Colonic mucosa (tissue), 4 donors: ENCODE measurements at regions not wholly inside any gene's neighbourhood (a gene's known extent, or its start where the extent isn't known, plus 50 kb on each side); places are given as distances from the start of the nearest gene placed in this dataset.
"Not testable (repeated sequence)": the region's sequence is repeated elsewhere in the genome, so short reads cannot be mapped to it uniquely, and the experiment has no call there.

ENCODE experiments used
- DNase-seq: peaks from one replicate; pipeline ENCODE4 v3.0.0-alpha.2; 2020
- H3K27ac ChIP-seq: fragments of 200-600 bp; one replicate; pipeline ENCODE4 v1.8.0; 2021
- H3K27me3 ChIP-seq: fragments of 200-600 bp; one replicate; pipeline ENCODE4 v1.8.0; 2021
- H3K36me3 ChIP-seq: fragments of 200-600 bp; one replicate; pipeline ENCODE4 v1.8.0; 2021
- H3K4me1 ChIP-seq: fragments of 200-600 bp; one replicate; pipeline ENCODE4 v1.8.0; 2021; ENCODE audit warnings: mild to moderate bottlenecking
- H3K4me3 ChIP-seq: fragments of 200-600 bp; one replicate; pipeline ENCODE4 v1.8.0; 2021
- H3K9ac ChIP-seq, 2 donors: one replicate each; pipeline ENCODE4 v1.7.0; 2013; ENCODE audit warnings: control low read depth in 2 of 2, low read depth in 2 of 2, low read length in 2 of 2
- H3K9me3 ChIP-seq: fragments of 200-600 bp; one replicate; pipeline ENCODE4 v1.8.0; 2021
- intact Hi-C: fragments of 100-400 bp; cut with DNase I; formaldehyde crosslinking; loops from one replicate; pipeline ENCODE4 v1.14.1; 2022
- TF ChIP-seq, protein P1 (sequence below): fragments of 200-600 bp; IDR thresholded peaks from one replicate; pipeline ENCODE4 v1.8.0; 2022; ENCODE audit warnings: antibody characterized with exemption, mild to moderate bottlenecking
- donor health status: healthy.
- donor health status: DM: no; HTN: no; CAD: no.
- donor health status: DM: no; HTN: no; CAD: no.

- H3K27me3 ChIP-seq = no peaks in the 10 kb centered on the region
- no peaks in the 10 kb centered on the region for H3K36me3 ChIP-seq
- no peak overlapping the region for H3K27ac ChIP-seq
- H3K9me3 ChIP-seq = no peaks in the 10 kb centered on the region
- intact Hi-C loops = no loop called here
- DNase-seq = no peak
- H3K4me1 ChIP-seq = no peaks in the 10 kb centered on the region
- TF ChIP-seq, protein P1, sequence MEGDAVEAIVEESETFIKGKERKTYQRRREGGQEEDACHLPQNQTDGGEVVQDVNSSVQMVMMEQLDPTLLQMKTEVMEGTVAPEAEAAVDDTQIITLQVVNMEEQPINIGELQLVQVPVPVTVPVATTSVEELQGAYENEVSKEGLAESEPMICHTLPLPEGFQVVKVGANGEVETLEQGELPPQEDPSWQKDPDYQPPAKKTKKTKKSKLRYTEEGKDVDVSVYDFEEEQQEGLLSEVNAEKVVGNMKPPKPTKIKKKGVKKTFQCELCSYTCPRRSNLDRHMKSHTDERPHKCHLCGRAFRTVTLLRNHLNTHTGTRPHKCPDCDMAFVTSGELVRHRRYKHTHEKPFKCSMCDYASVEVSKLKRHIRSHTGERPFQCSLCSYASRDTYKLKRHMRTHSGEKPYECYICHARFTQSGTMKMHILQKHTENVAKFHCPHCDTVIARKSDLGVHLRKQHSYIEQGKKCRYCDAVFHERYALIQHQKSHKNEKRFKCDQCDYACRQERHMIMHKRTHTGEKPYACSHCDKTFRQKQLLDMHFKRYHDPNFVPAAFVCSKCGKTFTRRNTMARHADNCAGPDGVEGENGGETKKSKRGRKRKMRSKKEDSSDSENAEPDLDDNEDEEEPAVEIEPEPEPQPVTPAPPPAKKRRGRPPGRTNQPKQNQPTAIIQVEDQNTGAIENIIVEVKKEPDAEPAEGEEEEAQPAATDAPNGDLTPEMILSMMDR = no peak
- H3K4me3 ChIP-seq = no peak overlapping the region
- no peak overlapping the region for H3K9ac ChIP-seq
Observed at GRCh38 chr1:188826800-188827199, 1650.9 kb downstream of the BRINP3 start.

DNA sequence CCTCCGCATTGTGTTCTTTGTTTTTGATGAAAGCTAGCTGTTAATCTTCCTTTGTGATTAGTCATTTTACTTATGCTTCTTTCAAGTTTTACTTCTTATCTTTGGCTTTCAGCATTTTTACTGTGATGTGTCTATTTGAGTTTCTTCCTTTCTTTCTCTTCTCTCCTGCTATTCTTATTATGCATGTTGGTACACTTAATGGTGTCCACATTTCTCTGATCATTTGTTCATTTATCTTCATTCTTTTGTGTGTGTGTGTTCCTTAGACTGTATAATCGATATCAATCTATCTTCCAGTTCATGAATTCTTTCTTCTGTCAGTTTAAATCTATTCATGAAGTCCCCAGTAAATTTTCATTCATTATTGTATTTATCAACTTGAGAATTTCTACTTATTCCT is 1650.3 kb downstream of the BRINP3 start:
- intact Hi-C loops = no loop called here
- no peaks in the 10 kb centered on the region for H3K27me3 ChIP-seq
- DNase-seq = no peak
- TF ChIP-seq, protein P1 = no peak
- no peaks in the 10 kb centered on the region for H3K9me3 ChIP-seq
- no peak overlapping the region for H3K27ac ChIP-seq
- H3K9ac ChIP-seq = no peak overlapping the region
- H3K4me1 ChIP-seq = no peaks in the 10 kb centered on the region
- H3K36me3 ChIP-seq = no peaks in the 10 kb centered on the region
- no peak overlapping the region for H3K4me3 ChIP-seq

GRCh38 chr1:188841111-188841696 is 1636.5 kb downstream of the BRINP3 start:
- H3K36me3 ChIP-seq, H3K27ac ChIP-seq, intact Hi-C loops, H3K4me3 ChIP-seq, H3K27me3 ChIP-seq, H3K4me1 ChIP-seq, H3K9ac ChIP-seq, H3K9me3 ChIP-seq, DNase-seq: not testable (repeated sequence)

GRCh38 chr1:188846468-188846867 is 1631.2 kb downstream of the BRINP3 start:
- Histone ChIP-seq H3K27me3 (no peaks in the 10 kb centered on the region), H3K27ac (no peak overlapping the region), H3K36me3 (no peaks in the 10 kb centered on the region), H3K4me3 (no peak overlapping the region), H3K9me3 (no peaks in the 10 kb centered on the region), H3K9ac (no peak overlapping the region), H3K4me1 (no peaks in the 10 kb centered on the region)
- intact Hi-C loops = no loop called here
- no peak for DNase-seq
- TF ChIP-seq, protein P1 = no peak

DNA sequence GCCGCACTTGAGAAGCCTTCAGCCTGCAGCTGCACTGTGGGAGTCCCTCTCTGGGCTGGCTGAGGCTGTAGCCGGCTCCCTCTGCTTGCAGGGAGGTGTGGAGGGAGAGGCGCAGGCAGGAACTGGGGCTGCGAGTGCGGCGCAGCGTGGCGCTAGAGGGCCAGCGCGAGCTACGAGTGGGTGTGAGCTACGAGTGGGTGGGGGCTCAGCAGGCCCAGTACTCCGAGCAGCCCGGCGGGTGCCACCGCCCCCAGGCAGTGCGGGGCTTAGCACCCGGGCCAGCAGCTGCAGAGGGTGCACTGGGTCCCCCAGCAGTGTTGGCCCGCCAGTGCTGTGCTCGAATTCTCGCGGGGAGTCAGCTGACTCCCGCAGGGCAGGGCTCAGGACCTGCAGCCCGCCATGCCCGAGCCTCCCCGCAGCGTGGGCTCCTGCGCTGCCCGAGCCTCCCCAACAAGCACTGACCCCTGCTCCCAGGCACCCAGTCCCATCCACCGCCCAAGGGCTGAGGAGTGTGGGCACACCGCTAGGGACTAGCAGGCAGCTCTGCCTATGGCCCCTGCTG is 1620.1 kb downstream of the BRINP3 start:
- Histone ChIP-seq H3K9me3 (no peaks in the 10 kb centered on the region), H3K27ac (no peak overlapping the region), H3K36me3 (no peaks in the 10 kb centered on the region), H3K4me3 (no peak overlapping the region), H3K4me1 (no peaks in the 10 kb centered on the region), H3K27me3 (no peaks in the 10 kb centered on the region), H3K9ac (no peak overlapping the region)
- intact Hi-C loops = no loop called here
- TF ChIP-seq, protein P1 = no peak
- DNase-seq = no peak

- Histone ChIP-seq H3K27me3 (no peaks in the 10 kb centered on the region), H3K27ac (no peak overlapping the region), H3K9me3 (no peaks in the 10 kb centered on the region), H3K4me1 (no peaks in the 10 kb centered on the region), H3K9ac (no peak overlapping the region), H3K36me3 (no peaks in the 10 kb centered on the region), H3K4me3 (no peak overlapping the region)
- DNase-seq = no peak
- TF ChIP-seq, protein P1 = no peak
- intact Hi-C loops = no loop called here
Observed at GRCh38 chr1:188867614-188868013, 1610.0 kb downstream of the BRINP3 start.
